ENCODE measurements at regions not wholly inside any gene's neighbourhood (a gene's known extent, or its start where the extent isn't known, plus 50 kb on each side); places are given as distances from the start of the nearest gene placed in this dataset.

DNA sequence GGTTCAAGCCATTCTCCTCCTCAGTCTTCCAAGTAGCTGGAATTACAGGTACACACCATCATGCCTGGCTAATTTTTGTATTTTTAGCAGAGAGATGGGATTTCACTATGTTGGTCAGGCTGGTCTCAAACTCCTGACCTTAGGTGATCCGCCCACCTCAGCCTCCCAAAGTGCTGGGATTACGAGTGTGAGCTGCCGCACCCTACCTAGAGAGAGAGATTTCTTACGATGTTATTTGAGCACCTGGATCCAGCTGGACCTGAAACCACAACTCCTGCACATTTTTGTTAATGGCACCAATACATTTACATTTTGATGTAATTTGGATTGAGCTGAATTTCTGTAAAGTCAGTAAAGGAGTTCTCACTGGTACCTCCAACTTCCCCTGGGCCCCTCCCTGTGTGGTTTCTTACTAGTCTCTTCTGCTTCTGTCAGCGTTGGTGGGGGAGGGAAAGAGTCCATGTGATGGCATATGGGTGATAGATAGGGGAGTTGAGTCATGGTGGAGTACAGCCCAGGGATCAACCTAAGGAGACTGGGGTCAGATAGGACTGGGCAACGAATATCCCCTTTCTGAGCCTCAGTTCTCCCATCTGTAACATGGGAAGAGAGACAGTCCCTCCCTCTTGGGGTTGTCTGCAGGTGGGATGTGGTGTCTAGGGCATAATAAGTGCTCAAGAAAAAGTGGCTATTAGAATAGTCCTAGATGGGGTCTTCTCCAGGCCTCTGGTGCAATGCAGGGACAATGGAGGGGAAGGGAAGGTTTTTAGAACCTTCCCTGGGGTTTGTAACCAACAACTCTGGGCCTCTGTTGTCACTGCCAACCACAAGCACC lies 83.3 kb upstream of the MED13L start:
- DNase-seq (ENCODE audit: low spot score), result no peak
- TF ChIP-seq, protein P1, sequence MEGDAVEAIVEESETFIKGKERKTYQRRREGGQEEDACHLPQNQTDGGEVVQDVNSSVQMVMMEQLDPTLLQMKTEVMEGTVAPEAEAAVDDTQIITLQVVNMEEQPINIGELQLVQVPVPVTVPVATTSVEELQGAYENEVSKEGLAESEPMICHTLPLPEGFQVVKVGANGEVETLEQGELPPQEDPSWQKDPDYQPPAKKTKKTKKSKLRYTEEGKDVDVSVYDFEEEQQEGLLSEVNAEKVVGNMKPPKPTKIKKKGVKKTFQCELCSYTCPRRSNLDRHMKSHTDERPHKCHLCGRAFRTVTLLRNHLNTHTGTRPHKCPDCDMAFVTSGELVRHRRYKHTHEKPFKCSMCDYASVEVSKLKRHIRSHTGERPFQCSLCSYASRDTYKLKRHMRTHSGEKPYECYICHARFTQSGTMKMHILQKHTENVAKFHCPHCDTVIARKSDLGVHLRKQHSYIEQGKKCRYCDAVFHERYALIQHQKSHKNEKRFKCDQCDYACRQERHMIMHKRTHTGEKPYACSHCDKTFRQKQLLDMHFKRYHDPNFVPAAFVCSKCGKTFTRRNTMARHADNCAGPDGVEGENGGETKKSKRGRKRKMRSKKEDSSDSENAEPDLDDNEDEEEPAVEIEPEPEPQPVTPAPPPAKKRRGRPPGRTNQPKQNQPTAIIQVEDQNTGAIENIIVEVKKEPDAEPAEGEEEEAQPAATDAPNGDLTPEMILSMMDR (conservative IDR thresholded peaks at IDR 0.05; ENCODE audit: low read depth), result no peak
- H3K27ac ChIP-seq, result no peak overlapping the region
- POLR2A ChIA-PET (ENCODE audit: low non-redundant PET), result interaction anchor here (0.6 kb wide), 1 partner anchor 24 kb away, joined by 6 read pairs; no protein-coding TSS in a partner anchor
- CTCF ChIA-PET, result interaction anchor here (0.6 kb wide), 1 partner anchor 134 kb away, joined by 3 read pairs; no protein-coding TSS in a partner anchor

DNA sequence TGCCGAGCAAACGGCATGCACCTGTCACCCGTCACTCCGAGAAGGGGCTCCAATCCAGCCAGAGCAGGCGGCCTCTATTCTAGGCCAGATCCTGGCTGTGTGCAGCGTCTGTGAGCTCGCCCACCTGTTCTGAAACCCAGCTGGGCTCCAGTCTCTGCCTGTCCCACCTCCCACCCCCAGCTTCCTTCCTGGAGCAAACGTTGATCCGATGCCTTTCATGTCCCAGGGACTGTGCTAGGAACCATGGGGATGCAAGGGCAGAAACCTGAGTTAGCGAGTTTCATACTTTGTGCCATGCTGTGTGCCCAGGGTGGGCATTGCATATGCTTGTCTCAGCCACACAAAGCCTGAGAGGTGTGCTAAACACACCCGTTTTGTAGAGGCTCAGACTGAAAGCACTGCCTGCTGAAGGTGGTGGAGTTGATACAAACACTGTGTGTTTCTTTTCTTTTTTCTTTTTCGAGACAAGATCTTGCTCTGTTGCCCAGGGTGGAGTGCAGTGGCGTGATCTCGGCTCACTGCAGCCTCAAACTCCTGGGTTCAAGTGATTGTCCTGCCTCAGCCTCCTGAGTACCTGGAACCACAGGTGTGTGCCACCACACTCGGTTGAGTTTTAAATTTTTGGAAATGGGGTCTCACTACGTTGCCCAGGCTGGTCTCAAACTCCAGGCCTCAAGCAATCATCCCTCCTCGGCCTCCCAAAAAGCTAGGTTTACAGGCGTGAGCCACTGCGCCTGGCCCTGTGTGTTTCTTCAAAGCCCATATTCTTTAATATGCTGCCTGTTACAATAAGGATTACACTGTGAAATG lies 84.1 kb upstream of the MED13L start:
- TF ChIP-seq, protein P1 (conservative IDR thresholded peaks at IDR 0.05; ENCODE audit: low read depth), result no peak
- ChIA-PET CTCF (no interaction called here), POLR2A (ENCODE audit: low non-redundant PET) (no interaction called here)
- H3K27ac ChIP-seq, result no peak overlapping the region
- DNase-seq (ENCODE audit: low spot score), result no peak

DNA sequence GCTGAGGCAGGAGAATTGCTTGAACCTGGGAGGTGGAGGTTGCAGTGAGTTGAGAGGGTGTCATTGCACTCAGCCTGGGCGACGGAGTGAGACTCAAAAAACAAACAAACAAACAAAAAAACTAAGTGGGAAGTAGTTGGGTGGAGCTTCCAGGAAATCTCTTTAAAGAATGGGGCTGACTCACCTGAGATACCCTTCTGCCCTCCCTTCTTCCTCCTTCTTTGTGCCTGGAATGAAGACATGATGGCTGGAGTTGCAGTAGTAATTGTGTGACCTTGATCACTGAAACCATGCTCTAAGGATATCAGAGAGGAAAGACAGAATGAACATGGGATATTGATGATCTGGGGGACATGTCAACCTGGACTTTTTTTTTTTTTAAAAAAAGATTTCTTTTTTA lies 87.6 kb upstream of the MED13L start:
- TF ChIP-seq, protein P1 (conservative IDR thresholded peaks at IDR 0.05; ENCODE audit: low read depth), result no peak
- H3K27ac ChIP-seq, result no peak overlapping the region
- CTCF ChIA-PET, result interaction anchor here (0.6 kb wide), 1 partner anchor 611 kb away, joined by 3 read pairs; no protein-coding TSS in a partner anchor
- POLR2A ChIA-PET (ENCODE audit: low non-redundant PET), result no interaction called here
- no peak for DNase-seq (ENCODE audit: low spot score)

DNA sequence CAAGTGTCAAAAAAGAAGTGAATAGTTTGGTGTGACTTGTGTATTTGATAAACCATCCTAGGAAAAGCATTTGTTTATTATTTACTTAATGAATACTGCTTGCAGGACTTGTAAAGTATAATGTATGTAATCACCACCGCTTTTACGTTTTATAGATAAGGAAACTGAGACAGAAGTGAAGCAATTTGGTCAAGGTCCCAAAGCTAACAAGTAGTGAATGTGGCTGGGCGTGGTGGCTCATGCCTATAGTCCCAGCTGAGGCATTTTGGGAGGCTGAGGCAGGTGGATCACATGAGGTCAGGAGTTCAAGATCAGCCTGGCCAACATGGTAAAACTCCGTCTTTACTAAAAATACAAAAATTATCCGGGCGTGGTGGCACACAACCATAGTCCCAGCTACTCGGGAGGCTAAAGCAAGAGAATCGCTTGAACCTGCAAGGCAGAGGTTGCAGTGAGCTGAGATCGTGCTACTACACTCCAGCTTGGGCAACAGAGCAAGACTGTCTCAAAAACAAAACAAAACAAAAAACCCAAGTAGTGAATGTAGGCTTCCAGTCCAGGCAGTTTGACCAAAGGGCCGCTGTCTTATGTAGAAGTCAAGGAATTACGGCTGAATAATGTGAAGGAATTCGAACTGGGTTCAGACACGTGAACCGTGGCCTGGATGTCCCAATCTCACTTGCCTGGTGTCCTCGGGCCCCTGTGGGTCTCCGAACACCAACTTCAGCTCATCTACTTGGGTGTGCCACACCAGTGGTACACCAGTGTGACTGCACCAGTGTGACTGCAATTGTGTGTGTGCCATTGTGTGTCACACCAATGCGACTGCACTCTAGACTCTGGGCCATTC lies 88.3 kb upstream of the MED13L start:
- POLR2A ChIA-PET (ENCODE audit: low non-redundant PET), result no interaction called here
- CTCF ChIA-PET, result interaction anchor here (0.6 kb wide), 1 partner anchor 610 kb away, joined by 3 read pairs; no protein-coding TSS in a partner anchor
- no peak overlapping the region for H3K27ac ChIP-seq
- TF ChIP-seq, protein P1 (conservative IDR thresholded peaks at IDR 0.05; ENCODE audit: low read depth), result no peak
- DNase-seq (ENCODE audit: low spot score), result no peak

DNA sequence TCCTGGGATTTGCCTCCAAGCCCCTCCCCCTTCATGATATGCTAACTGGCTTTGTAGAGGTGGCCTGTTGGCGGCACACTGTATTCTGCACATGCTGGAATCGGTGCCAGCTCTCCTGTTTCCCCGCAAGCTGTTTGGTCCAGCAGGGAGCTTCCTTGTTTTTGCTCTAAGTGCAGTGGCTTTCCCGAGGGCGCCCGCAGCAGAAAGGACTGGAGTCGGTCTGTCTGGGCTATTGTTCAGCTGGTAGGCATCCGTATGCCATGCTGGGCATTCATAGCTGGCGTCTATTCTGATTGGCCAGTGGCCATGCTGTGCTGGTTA lies 88.9 kb upstream of the MED13L start:
- no peak for DNase-seq (ENCODE audit: low spot score)
- TF ChIP-seq, protein P1 (conservative IDR thresholded peaks at IDR 0.05; ENCODE audit: low read depth), result no peak
- ChIA-PET CTCF (no interaction called here), POLR2A (ENCODE audit: low non-redundant PET) (no interaction called here)
- no peak overlapping the region for H3K27ac ChIP-seq

DNA sequence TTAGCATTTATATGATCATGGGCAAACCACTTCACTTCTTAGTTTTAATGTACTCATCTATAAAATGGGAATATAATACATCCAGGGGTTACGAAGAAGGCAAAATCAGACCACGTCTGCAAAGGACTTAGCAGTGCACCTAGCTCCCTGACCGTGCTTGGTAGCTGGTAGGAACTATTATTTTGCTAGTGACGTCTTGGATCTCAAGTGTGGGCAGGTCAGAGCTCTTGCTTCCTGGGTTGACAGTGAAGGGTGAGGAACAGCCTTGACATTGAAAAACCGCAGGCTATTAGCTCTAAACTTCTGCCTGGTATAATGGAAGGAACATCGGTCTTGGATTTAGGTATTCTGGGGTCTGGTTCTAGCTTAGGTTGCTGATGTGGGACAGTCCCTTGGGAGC lies 89.3 kb upstream of the MED13L start:
- ChIA-PET POLR2A (ENCODE audit: low non-redundant PET) (no interaction called here), CTCF (no interaction called here)
- no peak overlapping the region for H3K27ac ChIP-seq
- TF ChIP-seq, protein P1 (conservative IDR thresholded peaks at IDR 0.05; ENCODE audit: low read depth), result no peak
- no peak for DNase-seq (ENCODE audit: low spot score)
